ENCODE measurements at regions not wholly inside any gene's neighbourhood (a gene's known extent, or its start where the extent isn't known, plus 50 kb on each side); places are given as distances from the start of the nearest gene placed in this dataset.

GRCh38 chr19:32029235-32029634 lies 316.2 kb upstream of the ZNF507 start:
- 77 to 84% methylated on average over 4 to 6 of the region's 6 CpGs for WGBS, 2 donors (ENCODE audit: low coverage in 1 of 2)
- TF ChIP-seq EP300 (IDR thresholded peaks at IDR 0.05) (no peak), CTCF (IDR thresholded peaks at IDR 0.05) (no peak), POLR2AphosphoS5 (IDR thresholded peaks at IDR 0.05) (no peak), POLR2A (IDR thresholded peaks at IDR 0.05) (no peak)
- H3K36me3 ChIP-seq: no peaks in the 10 kb centered on the region
- no peak for ATAC-seq
- H3K27me3 ChIP-seq: peaks cover 21% of the 10 kb centered on the region
- H3K4me1 ChIP-seq: no peaks in the 10 kb centered on the region
- H3K27ac ChIP-seq: no peak overlapping the region
- no peaks in the 10 kb centered on the region for H3K9me3 ChIP-seq
- no peak overlapping the region for H3K4me3 ChIP-seq

GRCh38 chr19:32032561-32032960 lies 312.8 kb upstream of the ZNF507 start:
- H3K27me3 ChIP-seq: peaks cover 20% of the 10 kb centered on the region
- no peak for ATAC-seq
- TF ChIP-seq POLR2A (IDR thresholded peaks at IDR 0.05): no peak
- no peak for TF ChIP-seq EP300 (IDR thresholded peaks at IDR 0.05)

GRCh38 chr19:32035626-32036025 lies 309.8 kb upstream of the ZNF507 start:
- H3K9me3 ChIP-seq: no peaks in the 10 kb centered on the region
- H3K27ac ChIP-seq: no peak overlapping the region
- no peak for ATAC-seq
- no peak overlapping the region for H3K4me3 ChIP-seq
- peaks cover 7% of the 10 kb centered on the region for H3K27me3 ChIP-seq
- WGBS, 2 donors (ENCODE audit: low coverage in 1 of 2): 94 to 96% methylated on average over 3 of the region's 3 CpGs
- H3K4me1 ChIP-seq: peaks cover 0 to 18% (median 0%) of the 10 kb centered on the region in 3 donors
- no peak for TF ChIP-seq POLR2AphosphoS5 (IDR thresholded peaks at IDR 0.05)
- no peak for TF ChIP-seq CTCF (IDR thresholded peaks at IDR 0.05)
- no peak for TF ChIP-seq EP300 (IDR thresholded peaks at IDR 0.05)
- no peak for TF ChIP-seq POLR2A (IDR thresholded peaks at IDR 0.05)
- no peaks in the 10 kb centered on the region for H3K36me3 ChIP-seq

More at GRCh38 chr19:32032561-32032960, 312.8 kb upstream of the ZNF507 start:
- WGBS, 2 donors (ENCODE audit: low coverage in 1 of 2): 70 to 71% methylated on average over 4 of the region's 4 CpGs
- Histone ChIP-seq H3K9me3 (no peaks in the 10 kb centered on the region), H3K36me3 (no peaks in the 10 kb centered on the region), H3K4me1 (peaks cover 0 to 1% (median 0%) of the 10 kb centered on the region in 3 donors), H3K4me3 (no peak overlapping the region), H3K27ac (no peak overlapping the region)

- no peak overlapping the region for H3K4me3 ChIP-seq
Observed at GRCh38 chr19:32038021-32038920, 307.1 kb upstream of the ZNF507 start.

GRCh38 chr19:32038961-32039360 lies 306.4 kb upstream of the ZNF507 start:
- H3K4me3 ChIP-seq: no peak overlapping the region
- peaks cover 0 to 29% (median 0%) of the 10 kb centered on the region in 3 donors for H3K4me1 ChIP-seq
- H3K27ac ChIP-seq: no peak overlapping the region
- ATAC-seq: no peak
- H3K36me3 ChIP-seq: no peaks in the 10 kb centered on the region
- TF ChIP-seq CTCF (IDR thresholded peaks at IDR 0.05): no peak
- TF ChIP-seq POLR2A (IDR thresholded peaks at IDR 0.05): no peak
- no peak for TF ChIP-seq POLR2AphosphoS5 (IDR thresholded peaks at IDR 0.05)
- no peak for TF ChIP-seq EP300 (IDR thresholded peaks at IDR 0.05)
- peaks cover 33% of the 10 kb centered on the region for H3K27me3 ChIP-seq
- H3K9me3 ChIP-seq: no peaks in the 10 kb centered on the region
- 17 to 33% methylated on average over 6 of the region's 6 CpGs for WGBS, 2 donors (ENCODE audit: low coverage in 1 of 2)

More at GRCh38 chr19:32038021-32038920, 307.1 kb upstream of the ZNF507 start:
- Histone ChIP-seq H3K27ac (no peak overlapping the region), H3K27me3 (peaks cover 26% of the 10 kb centered on the region), H3K36me3 (no peaks in the 10 kb centered on the region), H3K9me3 (no peaks in the 10 kb centered on the region), H3K4me1 (peaks cover 0 to 29% (median 0%) of the 10 kb centered on the region in 3 donors)
- TF ChIP-seq CTCF (IDR thresholded peaks at IDR 0.05): no peak
- WGBS, 2 donors (ENCODE audit: low coverage in 1 of 2): 25 to 43% methylated on average over 10 to 11 of the region's 13 CpGs
- ATAC-seq: no peak

Data from gastroesophageal sphincter (tissue), 4 donors.